ACHN (cell line): ENCODE measurements at regions not wholly inside any gene's neighbourhood (a gene's known extent, or its start where the extent isn't known, plus 50 kb on each side); places are given as distances from the start of the nearest gene placed in this dataset.
"Not testable (repeated sequence)": the region's sequence is repeated elsewhere in the genome, so short reads cannot be mapped to it uniquely, and the experiment has no call there.

ENCODE experiments used
- DNase-seq: peaks from one replicate; pipeline ENCODE4 v3.0.0-alpha.2; 2015
- in situ Hi-C: cut with HindIII; loops from 2 replicates; pipeline ENCODE4 v1.10.0; 2017; ENCODE audit warnings: low sequenced_read_pairs, low pct_ligation_motif_present, low pct_unique_long_range_greater_than_20kb

DNA sequence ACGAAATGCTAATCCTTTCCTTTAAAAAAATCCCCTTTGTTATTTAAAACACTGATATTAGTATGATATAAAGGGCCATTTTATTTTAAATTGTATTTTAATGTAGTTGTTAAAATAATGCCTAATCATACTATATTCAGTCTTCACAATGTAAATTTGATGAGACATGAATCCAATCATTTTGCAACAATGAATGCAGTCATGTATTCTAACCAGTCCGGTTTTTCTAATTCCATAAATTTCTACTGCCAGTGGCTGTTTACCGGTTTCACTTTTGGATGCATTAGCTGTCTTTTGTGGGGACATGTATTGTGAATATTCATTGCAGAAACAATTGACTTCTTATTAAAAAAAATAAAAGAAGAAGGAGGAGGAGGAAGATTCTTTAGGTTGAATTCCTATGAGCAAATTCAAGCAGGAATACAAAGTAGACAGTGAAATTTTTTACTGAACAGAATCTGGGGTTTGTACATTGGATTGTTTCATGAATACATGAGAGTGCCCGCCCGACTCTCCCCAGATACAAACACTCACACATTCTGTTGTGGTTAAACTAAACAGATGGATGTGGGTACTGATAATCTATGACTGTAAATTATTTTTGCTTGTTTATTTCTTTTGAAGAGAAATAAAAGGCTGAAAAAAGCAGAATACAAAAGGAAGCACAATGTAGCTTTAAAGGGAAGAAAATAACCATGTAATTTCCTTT lies 624.8 kb upstream of the PTBP2 start:
- in situ Hi-C loops: no loop called here
- DNase-seq: no peak

- no peak for DNase-seq
- in situ Hi-C loops: no loop called here
These were observed 617.1 kb upstream of the PTBP2 start for GRCh38 chr1:96104506-96104905.

DNA sequence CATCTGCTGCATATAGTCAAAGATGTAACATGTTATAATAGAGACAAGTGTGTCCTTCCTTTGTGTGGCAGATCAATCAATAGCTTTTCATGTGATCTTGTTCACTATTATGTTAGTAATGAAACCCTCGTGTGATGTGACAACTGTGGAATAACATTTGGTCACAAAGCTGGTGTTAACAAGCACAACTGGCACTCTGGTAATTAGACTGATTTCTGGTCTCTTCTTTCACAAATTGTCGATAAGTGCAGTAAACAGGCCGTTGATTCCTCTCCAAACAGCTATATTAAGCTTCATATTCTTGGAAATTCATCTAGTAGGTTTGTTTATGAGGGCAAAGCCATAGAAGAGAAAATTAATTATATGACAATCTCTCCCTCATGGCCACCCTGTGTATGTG lies 616.7 kb upstream of the PTBP2 start:
- no peak for DNase-seq
- in situ Hi-C loops: no loop called here

DNA sequence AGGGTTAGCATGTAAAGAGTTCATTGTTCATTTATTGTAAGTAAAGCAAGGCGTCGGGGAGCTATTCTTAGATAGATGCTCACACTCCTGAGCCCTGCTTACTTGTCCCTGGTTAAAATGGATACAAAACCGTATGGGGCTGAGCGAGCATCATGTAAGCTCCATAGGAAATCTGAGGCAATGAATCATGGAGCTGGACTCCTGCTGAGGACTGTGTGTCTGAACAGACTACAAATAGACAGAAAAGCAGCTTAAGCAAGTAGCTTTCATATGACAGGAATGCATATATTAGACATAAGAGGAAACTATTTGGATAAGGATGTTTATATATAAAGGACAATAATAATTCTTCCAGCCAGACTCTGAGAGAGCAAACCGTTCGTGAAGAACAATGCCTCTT lies 604.9 kb upstream of the PTBP2 start:
- in situ Hi-C loops: no loop called here
- no peak for DNase-seq

GRCh38 chr1:96130432-96130831 lies 591.2 kb upstream of the PTBP2 start:
- in situ Hi-C loops: no loop called here
- no peak for DNase-seq

- no peak for DNase-seq
- in situ Hi-C loops: no loop called here
These were observed 576.9 kb upstream of the PTBP2 start for GRCh38 chr1:96144636-96145035.

DNA sequence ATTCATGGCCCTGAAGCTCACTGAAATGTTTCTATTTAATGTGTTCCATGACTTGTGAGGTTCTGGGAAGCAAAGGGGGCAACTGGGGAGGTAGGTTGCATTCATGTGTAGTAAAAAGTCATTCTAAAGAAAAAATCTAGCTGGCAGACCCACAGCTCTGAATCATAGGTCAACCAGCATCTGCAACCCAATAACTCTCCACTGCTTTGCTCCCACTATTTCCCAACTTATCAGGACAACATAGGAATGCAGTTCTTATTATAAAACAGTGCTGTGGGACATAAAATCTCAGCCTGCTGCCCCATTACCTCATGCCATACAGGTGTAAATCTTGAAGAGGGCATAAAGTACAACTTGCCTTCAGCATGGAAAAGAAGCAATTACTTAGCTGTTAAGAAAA lies 576.1 kb upstream of the PTBP2 start:
- DNase-seq: no peak
- in situ Hi-C loops: no loop called here

DNA sequence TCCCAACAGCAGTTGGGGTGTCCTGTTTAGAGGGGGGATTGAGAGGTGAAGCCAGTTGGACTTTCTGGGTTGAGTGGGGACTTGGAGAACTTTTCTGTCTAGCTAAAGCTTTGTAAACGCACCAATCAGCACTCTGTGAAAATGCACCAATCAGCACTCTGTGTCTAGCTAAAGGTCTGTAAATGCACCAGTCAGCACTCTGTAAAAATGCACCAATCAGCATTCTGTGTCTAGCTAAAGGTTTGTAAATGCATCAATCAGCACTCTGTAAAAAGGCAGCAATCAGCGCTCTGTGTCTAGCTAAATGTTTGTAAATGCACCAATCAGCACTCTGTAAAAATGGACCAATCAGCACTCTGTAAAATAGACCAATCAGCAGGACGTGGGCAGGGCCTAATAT lies 568.6 kb upstream of the PTBP2 start:
- DNase-seq, in situ Hi-C loops: not testable (repeated sequence)

DNA sequence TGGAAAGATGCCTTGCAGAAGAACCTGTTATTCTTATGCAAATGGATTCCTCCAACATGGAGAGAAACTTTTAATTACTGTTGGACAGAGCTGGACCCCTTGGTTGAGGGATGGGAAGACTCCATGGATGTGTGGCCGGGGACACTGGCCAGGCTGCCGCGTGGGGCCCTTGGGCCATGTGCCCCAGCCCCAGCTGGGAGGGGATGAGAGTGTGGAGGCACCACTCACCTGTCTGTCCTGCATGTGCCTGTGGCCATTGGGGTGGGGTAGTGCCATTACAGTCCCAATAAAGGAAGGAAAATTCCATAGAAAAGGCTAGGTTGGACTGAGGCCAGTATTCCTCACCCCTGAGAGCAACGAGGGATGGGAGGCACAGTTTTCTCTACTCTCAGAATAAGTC lies 564.5 kb upstream of the PTBP2 start:
- no peak for DNase-seq
- in situ Hi-C loops: no loop called here

DNA sequence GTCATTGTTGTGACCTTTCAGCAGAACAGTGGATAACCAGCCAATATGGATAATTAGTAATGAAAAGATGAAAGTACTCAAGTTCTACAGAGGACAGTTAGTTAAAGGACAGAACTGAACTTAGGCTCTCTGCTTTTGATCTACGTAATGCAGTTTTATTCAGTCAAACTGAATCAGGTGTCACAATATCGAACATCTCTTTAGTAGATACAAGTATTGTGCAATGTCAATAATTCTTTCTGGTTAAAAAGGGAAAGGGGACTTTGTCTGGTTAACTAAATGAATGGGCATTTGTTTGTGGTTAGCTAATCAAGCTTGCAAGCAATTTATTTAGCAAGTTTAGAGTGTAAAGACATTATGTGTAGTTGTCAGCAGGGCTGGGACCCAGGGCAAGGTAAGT lies 562.2 kb upstream of the PTBP2 start:
- no peak for DNase-seq

GRCh38 chr1:96164053-96164452 lies 557.5 kb upstream of the PTBP2 start:
- in situ Hi-C loops: no loop called here
- no peak for DNase-seq

More for the DNA sequence above, 562.2 kb upstream of the PTBP2 start:
- in situ Hi-C loops: no loop called here

GRCh38 chr1:96178053-96178452 lies 543.5 kb upstream of the PTBP2 start:
- no peak for DNase-seq
- in situ Hi-C loops: no loop called here

DNA sequence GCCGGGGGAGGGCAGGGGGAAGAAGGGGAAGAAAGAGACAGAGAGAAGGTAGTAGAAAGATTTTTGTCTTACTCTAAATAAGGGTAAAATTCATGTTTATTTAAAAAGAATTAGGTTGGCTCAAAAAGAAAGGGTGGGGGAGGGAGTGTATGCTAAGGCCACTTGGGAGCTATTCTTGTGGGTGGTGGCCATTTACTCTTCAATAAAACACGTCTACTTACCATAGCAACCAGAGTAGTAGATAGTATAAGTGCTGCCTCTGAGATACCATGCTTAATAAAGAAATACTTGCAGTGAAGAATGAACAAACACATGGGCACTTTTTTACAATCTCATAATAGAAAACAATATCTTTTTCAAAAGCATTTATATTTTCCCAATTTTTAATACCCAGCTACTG lies 538.1 kb upstream of the PTBP2 start:
- in situ Hi-C loops: no loop called here
- DNase-seq: no peak

GRCh38 chr1:96183928-96184327 lies 537.7 kb upstream of the PTBP2 start:
- in situ Hi-C loops: no loop called here
- no peak for DNase-seq

GRCh38 chr1:96185181-96185580 lies 536.4 kb upstream of the PTBP2 start:
- in situ Hi-C loops: no loop called here
- DNase-seq: no peak

GRCh38 chr1:96187020-96187419 lies 534.6 kb upstream of the PTBP2 start:
- in situ Hi-C loops: no loop called here
- DNase-seq: no peak

GRCh38 chr1:96191165-96191564 lies 530.4 kb upstream of the PTBP2 start:
- DNase-seq: no peak
- in situ Hi-C loops: no loop called here

GRCh38 chr1:96206451-96206850 lies 515.1 kb upstream of the PTBP2 start:
- in situ Hi-C loops: no loop called here

GRCh38 chr1:96207936-96208335 lies 513.6 kb upstream of the PTBP2 start:
- in situ Hi-C loops: no loop called here
- DNase-seq: no peak

More at GRCh38 chr1:96206451-96206850, 515.1 kb upstream of the PTBP2 start:
- no peak for DNase-seq

DNA sequence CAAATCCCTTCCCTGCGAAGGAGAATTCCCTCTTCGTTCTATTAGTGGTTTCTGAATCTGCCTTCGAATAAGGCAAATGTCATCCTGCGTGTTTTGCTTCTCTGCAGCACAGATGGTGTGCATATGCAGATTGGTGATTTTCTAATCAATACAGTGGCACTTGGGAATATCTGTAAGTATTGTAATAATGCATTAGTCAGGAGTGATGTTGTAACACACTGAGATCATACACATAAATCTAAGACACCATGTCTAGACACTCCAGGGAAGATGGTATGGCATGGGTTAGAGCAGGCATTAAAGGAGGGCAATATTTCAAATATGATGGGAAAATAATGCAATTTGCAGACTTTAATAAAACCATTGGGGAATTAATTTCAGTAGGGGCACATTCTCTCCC lies 513.2 kb upstream of the PTBP2 start:
- in situ Hi-C loops: no loop called here
- DNase-seq: no peak

DNA sequence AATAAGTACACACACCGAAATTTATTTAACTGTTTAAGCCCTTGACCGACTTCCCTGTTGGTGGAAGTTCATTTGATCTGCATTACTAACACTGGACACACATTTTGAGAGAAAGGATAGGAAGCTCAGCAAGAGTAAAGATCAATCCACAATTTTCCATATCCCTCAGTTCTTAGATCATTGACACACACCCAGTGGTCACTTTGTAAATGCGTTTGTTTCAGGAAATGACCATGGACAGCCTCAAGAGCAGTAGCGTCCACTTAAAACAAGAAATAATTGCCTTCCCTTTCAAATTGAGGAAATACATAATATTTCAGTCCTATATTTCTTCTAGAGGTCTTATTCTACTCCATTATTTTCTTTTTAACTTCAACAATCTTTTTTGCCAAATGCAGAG lies 511.5 kb upstream of the PTBP2 start:
- in situ Hi-C loops: no loop called here
- no peak for DNase-seq
